G401.6 (cell line): ENCODE measurements at regions not wholly inside any gene's neighbourhood (a gene's known extent, or its start where the extent isn't known, plus 50 kb on each side); places are given as distances from the start of the nearest gene placed in this dataset.
"Not testable (repeated sequence)": the region's sequence is repeated elsewhere in the genome, so short reads cannot be mapped to it uniquely, and the experiment has no call there.

ENCODE experiments used
- FAIRE-seq: peaks from 2 replicates; lab custom pipeline; 2012; peaks lifted over from hg19 to GRCh38; lab: Jason Lieb, UNC

- no peak for FAIRE-seq
These were observed 57.9 kb downstream of the DNAJB9 start for GRCh38 chr7:108627476-108628051.

- FAIRE-seq = no peak
These were observed 59.0 kb downstream of the DNAJB9 start for GRCh38 chr7:108628678-108629077.

- no peak for FAIRE-seq
These were observed 60.2 kb downstream of the DNAJB9 start for GRCh38 chr7:108629651-108630400.

GRCh38 chr7:108634036-108634435 is 64.4 kb downstream of the DNAJB9 start:
- FAIRE-seq = no peak

GRCh38 chr7:108634535-108634934 is 64.9 kb downstream of the DNAJB9 start:
- FAIRE-seq = no peak

GRCh38 chr7:108637049-108637621 is 67.5 kb downstream of the DNAJB9 start:
- FAIRE-seq = no peak

- FAIRE-seq = no peak
These were observed 72.5 kb downstream of the DNAJB9 start for GRCh38 chr7:108642126-108642525.

- no peak for FAIRE-seq
These were observed 73.5 kb downstream of the DNAJB9 start for GRCh38 chr7:108643136-108643535.

GRCh38 chr7:108648989-108649388 is 79.3 kb downstream of the DNAJB9 start:
- no peak for FAIRE-seq

GRCh38 chr7:108650467-108650866 is 80.8 kb downstream of the DNAJB9 start:
- FAIRE-seq = no peak

GRCh38 chr7:108652886-108653285 is 83.2 kb downstream of the DNAJB9 start:
- FAIRE-seq = no peak

GRCh38 chr7:108653526-108653925 is 83.9 kb downstream of the DNAJB9 start:
- no peak for FAIRE-seq

- not testable (repeated sequence) for FAIRE-seq
These were observed 87.6 kb downstream of the DNAJB9 start for GRCh38 chr7:108657140-108657726.

GRCh38 chr7:108659261-108659660 is 89.6 kb downstream of the DNAJB9 start:
- FAIRE-seq = no peak

GRCh38 chr7:108659867-108660266 is 90.2 kb downstream of the DNAJB9 start:
- FAIRE-seq = no peak

GRCh38 chr7:108660465-108660864 is 90.8 kb downstream of the DNAJB9 start:
- no peak for FAIRE-seq

GRCh38 chr7:108662783-108663362 is 93.2 kb downstream of the DNAJB9 start:
- FAIRE-seq = no peak

GRCh38 chr7:108663701-108664100 is 94.0 kb downstream of the DNAJB9 start:
- no peak for FAIRE-seq

- FAIRE-seq = no peak
These were observed 97.5 kb downstream of the DNAJB9 start for GRCh38 chr7:108667216-108667615.

GRCh38 chr7:108669958-108670357 is 100.3 kb downstream of the DNAJB9 start:
- no peak for FAIRE-seq

GRCh38 chr7:108673699-108674098 is 104.0 kb downstream of the DNAJB9 start:
- not testable (repeated sequence) for FAIRE-seq

GRCh38 chr7:108684629-108685028 is 115.0 kb downstream of the DNAJB9 start:
- no peak for FAIRE-seq

- FAIRE-seq = no peak
These were observed 116.8 kb downstream of the DNAJB9 start for GRCh38 chr7:108686494-108686893.
